Natural killer cell (primary cell): ENCODE measurements at regions not wholly inside any gene's neighbourhood (a gene's known extent, or its start where the extent isn't known, plus 50 kb on each side); places are given as distances from the start of the nearest gene placed in this dataset.

Source experiments
- ATAC-seq, 3 donors: fragments of 150-1000 bp in 2 of 3; fragments of 200-7000 bp in 1 of 3; cut with Tn5 transposase; 1 replicate in 1 of 3; 2 replicates in 2 of 3; pipeline ENCODE4 v1.10.0; 2021; ENCODE audit warnings: mild to moderate bottlenecking in 2 of 3, moderate library complexity in 2 of 3
- DNase-seq, 2 donors: peaks; one replicate each; pipeline versions ENCODE4 v3.0.0 to v3.0.0-alpha.2; 2013 to 2021; ENCODE audit warnings: mixed read lengths in 1 of 2
- H3K27ac ChIP-seq: one replicate; pipeline ENCODE4 v1.5.1; 2013; ENCODE audit warnings: mild to moderate bottlenecking, low read length
- H3K27me3 ChIP-seq: one replicate; pipeline ENCODE4 v1.6.1; 2013; ENCODE audit warnings: low read length; ENCODE audit not compliant: control insufficient read depth, insufficient read depth
- H3K36me3 ChIP-seq: one replicate; pipeline ENCODE4 v1.6.1; 2013; ENCODE audit warnings: low read length; ENCODE audit not compliant: control insufficient read depth, insufficient read depth
- H3K4me1 ChIP-seq: one replicate; pipeline ENCODE4 v1.6.1; 2013; ENCODE audit warnings: low read length; ENCODE audit not compliant: control insufficient read depth, insufficient read depth
- H3K4me3 ChIP-seq: one replicate; pipeline ENCODE4 v1.5.1; 2013; ENCODE audit warnings: low read length
- H3K9me3 ChIP-seq: one replicate; pipeline ENCODE4 v1.6.1; 2013; ENCODE audit warnings: low read length; ENCODE audit not compliant: control insufficient read depth, insufficient read depth
- H3K27ac Mint-ChIP-seq, 2 donors: one replicate each; pipeline ENCODE4 v1.8.0; 2022; ENCODE audit warnings: mild to moderate bottlenecking in 2 of 2, mixed read lengths in 2 of 2, moderate library complexity in 1 of 2
- H3K27me3 Mint-ChIP-seq, 2 donors: one replicate each; pipeline ENCODE4 v1.8.0; 2022; ENCODE audit warnings: low read depth in 2 of 2, mixed read lengths in 2 of 2
- H3K36me3 Mint-ChIP-seq: one replicate; pipeline ENCODE4 v1.8.0; 2022; ENCODE audit warnings: mixed read lengths
- H3K4me1 Mint-ChIP-seq, 2 donors: one replicate each; pipeline ENCODE4 v1.8.0; 2022; ENCODE audit warnings: mixed read lengths in 2 of 2
- H3K4me3 Mint-ChIP-seq: one replicate; pipeline ENCODE4 v1.8.0; 2022; ENCODE audit warnings: mild to moderate bottlenecking, moderate library complexity, mixed read lengths
- H3K9me3 Mint-ChIP-seq, 2 donors: one replicate each; pipeline ENCODE4 v1.8.0; 2022; ENCODE audit warnings: mixed read lengths in 2 of 2
- CTCF ChIP-seq: fragments of 200-600 bp; IDR thresholded peaks from one replicate; pipeline ENCODE4 v1.8.0; 2022; ENCODE audit warnings: antibody characterized with exemption
- WGBS: methylation state at CpG from one replicate; pipeline ENCODE4 v1.1.7; 2013; ENCODE audit warnings: missing lambda C conversion rate; ENCODE audit not compliant: insufficient coverage; 5-methylcytosine and 5-hydroxymethylcytosine counted together
- intact Hi-C: fragments of 100-400 bp; cut with micrococcal nuclease; formaldehyde crosslinking; loops from one replicate; pipeline ENCODE4 v1.14.2; 2022

- no peak for TF ChIP-seq CTCF
- DNase-seq (no peak), ATAC-seq (no peak)
- Mint-ChIP-seq H3K36me3 (no peaks in the 10 kb centered on the region), H3K27ac (no peak overlapping the region), H3K4me1 (no peaks in the 10 kb centered on the region), H3K9me3 (peaks cover 2% of the 10 kb centered on the region in 2 donors), H3K4me3 (no peak overlapping the region), H3K27me3 (no peaks in the 10 kb centered on the region)
- WGBS: 72% methylated on average over 2 of the region's 2 CpGs
- Histone ChIP-seq H3K27me3 (no peaks in the 10 kb centered on the region), H3K4me1 (no peaks in the 10 kb centered on the region), H3K9me3 (no peaks in the 10 kb centered on the region), H3K27ac (no peak overlapping the region), H3K4me3 (no peak overlapping the region), H3K36me3 (no peaks in the 10 kb centered on the region)
- intact Hi-C loops: no loop called here
These were observed 232.7 kb downstream of the ADGRG6 start for GRCh38 chr6:142534484-142534883.

DNA sequence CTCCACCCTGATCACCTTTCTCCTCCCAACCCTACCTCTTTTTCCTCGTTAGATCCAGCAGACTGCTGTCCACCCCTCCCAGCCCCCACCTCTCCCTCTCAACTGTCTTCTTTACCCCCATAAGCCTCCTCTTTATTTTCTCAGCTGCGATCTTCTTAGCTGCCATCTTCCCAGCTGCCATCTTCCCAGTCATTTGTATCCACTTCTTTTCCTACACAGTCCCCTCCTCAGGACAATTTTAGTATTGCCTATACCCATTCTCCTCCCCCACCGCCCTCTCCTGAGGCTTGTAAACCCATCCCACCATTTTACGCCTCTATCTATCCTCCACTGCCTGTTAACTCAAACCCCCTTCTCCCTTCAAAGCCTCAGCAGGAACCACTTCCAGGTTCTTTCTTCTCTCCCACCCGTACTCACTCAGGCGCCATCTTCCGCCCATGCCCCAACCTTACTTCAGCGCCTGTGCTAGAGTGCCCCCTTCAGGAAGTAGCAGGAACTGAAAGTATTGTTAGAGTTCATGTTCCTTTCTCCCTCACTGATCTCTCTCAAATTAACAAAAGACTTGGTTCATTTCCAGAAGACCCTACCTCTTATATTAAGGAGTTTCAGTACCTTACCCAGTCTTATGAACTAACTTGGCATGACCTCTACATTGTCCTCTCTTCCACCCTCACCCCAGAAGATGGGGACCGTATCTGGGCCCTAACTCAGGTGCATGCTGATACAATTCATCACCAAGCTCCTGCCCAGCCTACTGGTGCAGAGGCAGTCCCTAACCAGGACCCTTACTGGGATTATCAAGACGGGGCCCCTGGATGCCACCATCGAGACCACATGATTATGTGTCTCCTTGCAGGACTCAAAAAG, 236.0 kb downstream of the ADGRG6 start:
- Histone ChIP-seq H3K27ac (no peak overlapping the region), H3K4me3 (no peak overlapping the region), H3K27me3 (no peaks in the 10 kb centered on the region), H3K36me3 (no peaks in the 10 kb centered on the region), H3K4me1 (no peaks in the 10 kb centered on the region), H3K9me3 (no peaks in the 10 kb centered on the region)
- Mint-ChIP-seq H3K27me3 (no peaks in the 10 kb centered on the region), H3K4me3 (no peak overlapping the region), H3K9me3 (peaks cover 2% of the 10 kb centered on the region in 2 donors), H3K4me1 (no peaks in the 10 kb centered on the region), H3K27ac (no peak overlapping the region), H3K36me3 (no peaks in the 10 kb centered on the region)
- intact Hi-C loops: no loop called here
- WGBS: 82% methylated on average over 11 of the region's 11 CpGs
- no peak for TF ChIP-seq CTCF
- ATAC-seq (no peak), DNase-seq (peak in 1 of 2 donors; percentile 29)

- H3K27me3 Mint-ChIP-seq: no peaks in the 10 kb centered on the region
- no peaks in the 10 kb centered on the region for H3K4me1 Mint-ChIP-seq
- H3K4me1 ChIP-seq: no peaks in the 10 kb centered on the region
- no peak overlapping the region for H3K4me3 ChIP-seq
- H3K27ac Mint-ChIP-seq: no peak overlapping the region
- no peaks in the 10 kb centered on the region for H3K9me3 ChIP-seq
- H3K27me3 ChIP-seq: no peaks in the 10 kb centered on the region
- no peaks in the 10 kb centered on the region for H3K36me3 ChIP-seq
- intact Hi-C loops: no loop called here
- H3K36me3 Mint-ChIP-seq: no peaks in the 10 kb centered on the region
- ATAC-seq (no peak), DNase-seq (no peak)
- H3K9me3 Mint-ChIP-seq: no peaks in the 10 kb centered on the region
- no peak for TF ChIP-seq CTCF
- 93% methylated on average over 12 of the region's 14 CpGs for WGBS
- H3K4me3 Mint-ChIP-seq: no peak overlapping the region
- no peak overlapping the region for H3K27ac ChIP-seq
These were observed 241.0 kb downstream of the ADGRG6 start for GRCh38 chr6:142542704-142543233.
